Thoracic aorta (tissue), 2 donors: ENCODE measurements at regions not wholly inside any gene's neighbourhood (a gene's known extent, or its start where the extent isn't known, plus 50 kb on each side); places are given as distances from the start of the nearest gene placed in this dataset.
"Not testable (repeated sequence)": the region's sequence is repeated elsewhere in the genome, so short reads cannot be mapped to it uniquely, and the experiment has no call there.

ENCODE experiments used
- ATAC-seq: fragments of 150-250 bp; one replicate; pipeline ENCODE4 v1.8.0; 2017; ENCODE audit warnings: low read depth; ENCODE audit not compliant: insufficient number of reproducible peaks, low FRiP score
- DNase-seq: peaks from one replicate; pipeline ENCODE4 v3.0.0-alpha.2; 2020; ENCODE audit warnings: low spot score
- H3K27ac ChIP-seq, 2 donors: fragments of 200-600 bp; sonication (generic); 1 replicate in 1 of 2; 2 replicates in 1 of 2; pipeline ENCODE4 v1.5.1; 2016; ENCODE audit warnings: mild to moderate bottlenecking in 2 of 2, moderate library complexity in 2 of 2
- H3K27me3 ChIP-seq: fragments of 200-600 bp; sonication (generic); replicated peaks from 2 replicates; pipeline ENCODE4 v1.6.0; 2016; ENCODE audit warnings: mild to moderate bottlenecking; ENCODE audit not compliant: insufficient read depth
- H3K36me3 ChIP-seq: fragments of 200-600 bp; sonication (generic); one replicate; pipeline ENCODE4 v1.5.1; 2016
- H3K4me1 ChIP-seq, 2 donors: fragments of 200-600 bp; sonication (generic); 1 replicate in 1 of 2; 2 replicates in 1 of 2; pipeline versions ENCODE4 v1.5.1 to v1.6.0; 2016; ENCODE audit warnings: low read depth in 2 of 2, mild to moderate bottlenecking in 1 of 2; ENCODE audit not compliant: control insufficient read depth in 1 of 2
- H3K4me3 ChIP-seq: fragments of 200-600 bp; sonication (generic); 2 replicates; pipeline ENCODE4 v1.5.1; 2016; ENCODE audit warnings: mild to moderate bottlenecking
- H3K9me3 ChIP-seq: fragments of 200-600 bp; sonication (generic); 2 replicates; pipeline ENCODE4 v1.5.1; 2016
- CTCF ChIP-seq: fragments of 200-600 bp; sonication (generic); IDR thresholded peaks from one replicate; pipeline ENCODE4 v1.5.1; 2019; ENCODE audit warnings: antibody characterized with exemption

DNA sequence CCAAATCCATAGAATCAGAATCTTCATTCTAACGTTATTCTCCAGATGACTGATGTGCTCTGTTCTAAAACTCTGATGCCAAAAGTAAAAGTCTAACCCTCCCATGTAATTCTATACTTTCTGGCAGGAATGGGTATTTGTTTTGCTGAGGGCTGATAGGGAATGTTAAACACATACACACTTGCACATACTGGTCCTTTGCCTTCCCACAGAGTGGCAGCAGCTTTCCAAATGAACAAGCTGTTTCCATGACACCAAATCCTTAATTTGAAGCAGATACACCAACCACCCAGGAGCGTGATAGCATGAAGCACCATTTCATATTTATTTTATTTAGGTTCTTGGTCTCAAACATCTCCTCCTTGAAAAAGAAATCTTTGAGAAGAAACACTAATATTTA lies 155.5 kb upstream of the PRDX4 start:
- Histone ChIP-seq H3K9me3 (no peaks in the 10 kb centered on the region), H3K27me3 (no peaks in the 10 kb centered on the region), H3K4me1 (no peaks in the 10 kb centered on the region), H3K36me3 (no peaks in the 10 kb centered on the region), H3K27ac (no peak overlapping the region), H3K4me3 (no peak overlapping the region)
- TF ChIP-seq CTCF: no peak
- DNase-seq (no peak), ATAC-seq (no peak)

- no peaks in the 10 kb centered on the region for H3K27me3 ChIP-seq
- H3K36me3 ChIP-seq: no peaks in the 10 kb centered on the region
- H3K27ac ChIP-seq: no peak overlapping the region
- TF ChIP-seq CTCF: no peak
- ATAC-seq: no peak
- no peak for DNase-seq
- H3K4me3 ChIP-seq: no peak overlapping the region
- H3K9me3 ChIP-seq: no peaks in the 10 kb centered on the region
- H3K4me1 ChIP-seq: no peaks in the 10 kb centered on the region
Measured at GRCh38 chrX:23513121-23513520, 154.2 kb upstream of the PRDX4 start.

DNA sequence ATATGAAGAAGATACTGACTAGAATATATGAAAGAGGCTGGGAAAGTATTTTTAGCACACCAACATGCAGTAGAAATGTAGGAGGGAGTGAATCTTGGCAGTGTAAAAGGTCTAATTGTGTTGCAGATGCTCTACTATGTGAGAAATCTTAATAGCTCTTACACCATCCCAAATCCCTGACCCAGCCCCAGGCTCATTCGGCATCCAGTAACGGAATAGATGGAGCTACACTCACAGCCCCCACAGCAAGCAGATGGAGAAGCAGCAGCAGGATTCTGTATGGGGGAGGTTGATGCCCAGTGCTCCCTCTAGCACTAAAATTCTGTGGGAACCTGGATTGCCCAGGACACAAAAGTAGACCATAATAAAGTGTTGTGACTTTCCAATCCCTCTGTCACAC lies 153.2 kb upstream of the PRDX4 start:
- H3K27ac ChIP-seq: no peak overlapping the region
- no peak overlapping the region for H3K4me3 ChIP-seq
- no peaks in the 10 kb centered on the region for H3K27me3 ChIP-seq
- DNase-seq (no peak), ATAC-seq (no peak)
- no peaks in the 10 kb centered on the region for H3K36me3 ChIP-seq
- H3K9me3 ChIP-seq: no peaks in the 10 kb centered on the region
- H3K4me1 ChIP-seq: no peaks in the 10 kb centered on the region
- TF ChIP-seq CTCF: no peak

- no peak for DNase-seq
- no peaks in the 10 kb centered on the region for H3K4me1 ChIP-seq
- ATAC-seq: no peak
- no peaks in the 10 kb centered on the region for H3K9me3 ChIP-seq
- no peaks in the 10 kb centered on the region for H3K36me3 ChIP-seq
- no peak for TF ChIP-seq CTCF
- H3K27ac ChIP-seq: no peak overlapping the region
- no peaks in the 10 kb centered on the region for H3K27me3 ChIP-seq
- H3K4me3 ChIP-seq: no peak overlapping the region
Measured at GRCh38 chrX:23515028-23515427, 152.3 kb upstream of the PRDX4 start.

DNA sequence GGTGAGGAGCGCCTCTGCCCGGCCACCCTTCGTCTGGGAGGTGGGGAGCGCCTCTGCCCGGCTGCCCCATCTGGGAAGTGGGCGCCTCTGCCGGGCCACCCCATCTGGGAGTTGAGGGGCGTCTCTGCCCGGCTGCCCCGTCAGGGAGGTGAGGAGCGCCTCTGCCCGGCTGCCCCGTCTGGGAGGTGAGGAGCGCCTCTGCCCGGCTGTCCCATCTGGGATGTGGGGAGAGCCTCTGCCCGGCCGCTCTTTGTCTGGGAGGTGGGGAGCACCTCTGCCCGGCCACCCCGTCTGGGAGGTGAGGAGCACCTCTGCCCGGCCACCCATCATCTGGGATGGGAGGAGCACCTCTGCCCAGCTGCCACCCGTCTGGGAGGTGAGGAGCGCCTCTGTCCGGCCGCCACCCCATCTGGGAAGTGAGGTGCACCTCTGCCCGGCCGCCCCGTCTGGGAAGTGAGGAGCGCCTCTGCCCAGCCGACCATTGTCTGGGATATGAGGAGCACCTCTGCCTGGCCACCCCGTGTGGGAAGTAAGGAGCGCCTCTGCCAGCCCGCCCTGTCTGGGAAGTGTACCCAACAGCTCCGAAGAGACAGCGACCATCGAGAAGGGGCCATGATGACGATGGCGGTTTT lies 144.2 kb upstream of the PRDX4 start:
- H3K36me3 ChIP-seq, H3K27ac ChIP-seq, DNase-seq, H3K9me3 ChIP-seq, ATAC-seq, H3K4me3 ChIP-seq, H3K4me1 ChIP-seq, H3K27me3 ChIP-seq: not testable (repeated sequence)

GRCh38 chrX:23524467-23524866 lies 142.8 kb upstream of the PRDX4 start:
- no peaks in the 10 kb centered on the region for H3K9me3 ChIP-seq
- ATAC-seq (no peak), DNase-seq (no peak)
- no peaks in the 10 kb centered on the region for H3K4me1 ChIP-seq
- no peaks in the 10 kb centered on the region for H3K27me3 ChIP-seq
- H3K4me3 ChIP-seq: no peak overlapping the region
- no peak overlapping the region for H3K27ac ChIP-seq
- no peak for TF ChIP-seq CTCF
- H3K36me3 ChIP-seq: no peaks in the 10 kb centered on the region
